HEK293T (cell line): ENCODE measurements at regions not wholly inside any gene's neighbourhood (a gene's known extent, or its start where the extent isn't known, plus 50 kb on each side); places are given as distances from the start of the nearest gene placed in this dataset.

Experiments
- BHLHE40 ChIP-seq: fragments of 450-650 bp; IDR thresholded peaks from 2 replicates; pipeline ENCODE4 v1.6.1; 2016; ENCODE audit warnings: mild to moderate bottlenecking, moderate library complexity, borderline replicate concordance
- ELF4 ChIP-seq: fragments of 450-650 bp; IDR thresholded peaks from 2 replicates; pipeline ENCODE4 v1.6.1; 2017; ENCODE audit warnings: antibody characterized with exemption
- FOXA1 ChIP-seq: fragments of 450-650 bp; IDR thresholded peaks from 2 replicates; pipeline ENCODE4 v1.6.1; 2016; ENCODE audit warnings: mild to moderate bottlenecking
- HDGF ChIP-seq: fragments of 450-650 bp; IDR thresholded peaks from 2 replicates; pipeline ENCODE4 v1.6.1; 2017; ENCODE audit warnings: antibody characterized with exemption, borderline replicate concordance
- LEF1 ChIP-seq: fragments of 450-650 bp; IDR thresholded peaks from 2 replicates; pipeline ENCODE4 v1.6.1; 2017; ENCODE audit warnings: mild to moderate bottlenecking, borderline replicate concordance
- PKNOX1 ChIP-seq: fragments of 450-650 bp; IDR thresholded peaks from 2 replicates; pipeline ENCODE4 v1.6.1; 2016
- SP1 ChIP-seq: fragments of 450-650 bp; IDR thresholded peaks from 2 replicates; pipeline ENCODE4 v1.6.1; 2017
- SUZ12 ChIP-seq: fragments of 450-650 bp; IDR thresholded peaks from 2 replicates; pipeline ENCODE4 v1.6.1; 2016; ENCODE audit warnings: mild to moderate bottlenecking
- ZNF384 ChIP-seq: fragments of 450-650 bp; IDR thresholded peaks from 2 replicates; pipeline ENCODE4 v1.6.1; 2016

GRCh38 chr1:168970926-168971659 is 135.4 kb upstream of the ATP1B1 start:
- TF ChIP-seq SP1 (no peak), HDGF (no peak), BHLHE40 (no peak), SUZ12 (no peak), FOXA1 (no peak), ELF4 (no peak), LEF1 (no peak), PKNOX1 (no peak), ZNF384 (no peak)
